ENCODE measurements at regions not wholly inside any gene's neighbourhood (a gene's known extent, or its start where the extent isn't known, plus 50 kb on each side); places are given as distances from the start of the nearest gene placed in this dataset.

DNA sequence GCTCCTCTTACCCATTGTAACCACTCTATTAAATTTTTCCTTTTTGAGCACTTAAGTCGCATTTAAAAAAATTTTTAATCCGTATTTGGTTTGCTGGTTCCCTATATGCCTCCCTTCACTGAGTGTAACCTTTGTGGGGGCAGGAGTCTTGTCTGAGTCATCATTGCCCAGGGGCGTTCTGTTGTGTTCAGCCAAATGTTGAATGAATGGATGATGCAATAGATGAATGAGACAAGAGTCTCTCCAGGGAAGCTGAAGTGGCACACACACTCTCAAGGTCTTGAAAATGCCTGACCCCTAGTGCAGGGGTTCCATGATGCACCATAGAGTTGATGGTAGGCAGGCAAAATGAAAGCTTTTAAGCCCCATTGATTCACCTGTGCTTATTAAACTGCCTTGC, 123.0 kb upstream of the RBFOX1 start:
- no peaks in the 10 kb centered on the region for H3K27me3 ChIP-seq (ENCODE audit: control insufficient read depth, insufficient read depth, low read length)
- no peaks in the 10 kb centered on the region for H3K36me3 ChIP-seq (ENCODE audit: control insufficient read depth, insufficient read depth, low read length)
- H3K4me3 ChIP-seq (replicated peaks in 1 of 4; ENCODE audit: control extremely low read depth in 1 of 4, insufficient read depth in 1 of 4, low read depth in 3 of 4, low read length in 4 of 4): no peak overlapping the region
- H4K20me1 ChIP-seq (ENCODE audit: control insufficient read depth, extremely low read depth, insufficient read depth, low read length): no peaks in the 10 kb centered on the region
- DNase-seq (ENCODE audit: low read depth in 2 of 2): no peak
- H3K9me3 ChIP-seq (ENCODE audit: control insufficient read depth, insufficient read depth, low read depth, low read length): no peaks in the 10 kb centered on the region
- no peaks in the 10 kb centered on the region for H3K79me2 ChIP-seq (ENCODE audit: control insufficient read depth, insufficient read depth, low read length)
- TF ChIP-seq, protein P1, sequence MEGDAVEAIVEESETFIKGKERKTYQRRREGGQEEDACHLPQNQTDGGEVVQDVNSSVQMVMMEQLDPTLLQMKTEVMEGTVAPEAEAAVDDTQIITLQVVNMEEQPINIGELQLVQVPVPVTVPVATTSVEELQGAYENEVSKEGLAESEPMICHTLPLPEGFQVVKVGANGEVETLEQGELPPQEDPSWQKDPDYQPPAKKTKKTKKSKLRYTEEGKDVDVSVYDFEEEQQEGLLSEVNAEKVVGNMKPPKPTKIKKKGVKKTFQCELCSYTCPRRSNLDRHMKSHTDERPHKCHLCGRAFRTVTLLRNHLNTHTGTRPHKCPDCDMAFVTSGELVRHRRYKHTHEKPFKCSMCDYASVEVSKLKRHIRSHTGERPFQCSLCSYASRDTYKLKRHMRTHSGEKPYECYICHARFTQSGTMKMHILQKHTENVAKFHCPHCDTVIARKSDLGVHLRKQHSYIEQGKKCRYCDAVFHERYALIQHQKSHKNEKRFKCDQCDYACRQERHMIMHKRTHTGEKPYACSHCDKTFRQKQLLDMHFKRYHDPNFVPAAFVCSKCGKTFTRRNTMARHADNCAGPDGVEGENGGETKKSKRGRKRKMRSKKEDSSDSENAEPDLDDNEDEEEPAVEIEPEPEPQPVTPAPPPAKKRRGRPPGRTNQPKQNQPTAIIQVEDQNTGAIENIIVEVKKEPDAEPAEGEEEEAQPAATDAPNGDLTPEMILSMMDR (conservative IDR thresholded peaks at IDR 0.05 in 1 of 2, IDR thresholded peaks at IDR 0.05 in 1 of 2; ENCODE audit: low read depth in 1 of 2, low read length in 2 of 2): no peak
- H3K9ac ChIP-seq (ENCODE audit: insufficient read depth, low read length): no peak overlapping the region
- H3K27ac ChIP-seq (ENCODE audit: insufficient read depth, low read length): no peak overlapping the region
- H3K4me1 ChIP-seq (ENCODE audit: control insufficient read depth, extremely low read depth, insufficient read depth, low read length): no peaks in the 10 kb centered on the region
- H3K4me2 ChIP-seq (ENCODE audit: extremely low read depth, insufficient read depth, low read length): no peak overlapping the region
- H2AFZ ChIP-seq (ENCODE audit: low read length): no peak overlapping the region

DNA sequence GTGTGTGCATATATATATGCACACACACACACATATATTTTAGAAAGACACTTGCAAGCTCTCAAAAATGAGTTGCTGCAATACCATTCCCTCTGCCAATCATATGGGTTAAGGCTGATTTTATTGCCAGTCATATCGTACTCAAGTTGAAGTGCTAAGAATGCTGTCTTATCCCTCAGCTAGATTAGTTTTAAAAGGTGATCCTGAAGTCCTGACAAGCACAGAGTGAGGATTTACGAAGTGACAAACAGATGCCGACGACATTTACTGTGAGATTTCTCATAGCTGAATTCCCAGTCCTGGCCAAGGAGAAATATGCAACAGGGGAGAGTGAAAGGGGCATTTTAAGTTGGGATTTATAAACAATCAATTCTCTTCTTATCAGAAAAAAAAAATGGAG, 126.2 kb upstream of the RBFOX1 start:
- H3K79me2 ChIP-seq (ENCODE audit: control insufficient read depth, insufficient read depth, low read length): no peaks in the 10 kb centered on the region
- H3K9ac ChIP-seq (ENCODE audit: insufficient read depth, low read length): no peak overlapping the region
- DNase-seq (ENCODE audit: low read depth in 2 of 2): no peak
- H3K9me3 ChIP-seq (ENCODE audit: control insufficient read depth, insufficient read depth, low read depth, low read length): no peaks in the 10 kb centered on the region
- H3K4me2 ChIP-seq (ENCODE audit: extremely low read depth, insufficient read depth, low read length): no peak overlapping the region
- H3K27me3 ChIP-seq (ENCODE audit: control insufficient read depth, insufficient read depth, low read length): no peaks in the 10 kb centered on the region
- H4K20me1 ChIP-seq (ENCODE audit: control insufficient read depth, extremely low read depth, insufficient read depth, low read length): no peaks in the 10 kb centered on the region
- H3K36me3 ChIP-seq (ENCODE audit: control insufficient read depth, insufficient read depth, low read length): no peaks in the 10 kb centered on the region
- no peak overlapping the region for H2AFZ ChIP-seq (ENCODE audit: low read length)
- TF ChIP-seq, protein P1 (conservative IDR thresholded peaks at IDR 0.05 in 1 of 2, IDR thresholded peaks at IDR 0.05 in 1 of 2; ENCODE audit: low read depth in 1 of 2, low read length in 2 of 2): no peak
- TF ChIP-seq EZH2 (IDR thresholded peaks at IDR 0.05; ENCODE audit: low read length, missing control alignments): no peak
- no peak overlapping the region for H3K4me3 ChIP-seq (replicated peaks in 1 of 4; ENCODE audit: control extremely low read depth in 1 of 4, insufficient read depth in 1 of 4, low read depth in 3 of 4, low read length in 4 of 4)
- H3K27ac ChIP-seq (ENCODE audit: insufficient read depth, low read length): no peak overlapping the region
- H3K4me1 ChIP-seq (ENCODE audit: control insufficient read depth, extremely low read depth, insufficient read depth, low read length): no peaks in the 10 kb centered on the region

DNA sequence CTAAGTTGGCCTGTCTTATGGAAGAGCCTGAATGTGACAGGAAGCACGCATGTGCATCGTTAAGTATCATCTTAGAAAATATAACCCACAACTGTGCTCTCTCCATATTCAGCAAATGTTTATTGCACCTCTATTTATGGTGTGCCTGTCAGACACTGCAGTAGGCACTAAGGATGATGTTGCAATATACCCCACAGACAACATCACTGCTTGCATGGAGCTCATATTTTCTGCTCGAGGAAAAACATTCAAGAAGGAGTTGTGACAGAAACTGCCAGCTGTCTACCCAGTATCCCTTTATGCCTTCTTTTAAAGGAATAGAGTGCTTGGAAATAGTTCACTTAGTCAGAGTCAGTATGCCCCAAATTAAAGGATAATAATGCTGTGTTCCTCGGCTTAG, 132.3 kb upstream of the RBFOX1 start:
- Histone ChIP-seq H3K27me3 (ENCODE audit: control insufficient read depth, insufficient read depth, low read length) (no peaks in the 10 kb centered on the region), H3K9ac (ENCODE audit: insufficient read depth, low read length) (no peak overlapping the region), H3K4me3 (replicated peaks in 1 of 4; ENCODE audit: control extremely low read depth in 1 of 4, insufficient read depth in 1 of 4, low read depth in 3 of 4, low read length in 4 of 4) (no peak overlapping the region), H3K4me1 (ENCODE audit: control insufficient read depth, extremely low read depth, insufficient read depth, low read length) (no peaks in the 10 kb centered on the region), H3K79me2 (ENCODE audit: control insufficient read depth, insufficient read depth, low read length) (no peaks in the 10 kb centered on the region), H2AFZ (ENCODE audit: low read length) (no peak overlapping the region), H3K9me3 (ENCODE audit: control insufficient read depth, insufficient read depth, low read depth, low read length) (no peaks in the 10 kb centered on the region), H3K36me3 (ENCODE audit: control insufficient read depth, insufficient read depth, low read length) (no peaks in the 10 kb centered on the region), H3K27ac (ENCODE audit: insufficient read depth, low read length) (no peak overlapping the region), H3K4me2 (ENCODE audit: extremely low read depth, insufficient read depth, low read length) (no peak overlapping the region), H4K20me1 (ENCODE audit: control insufficient read depth, extremely low read depth, insufficient read depth, low read length) (no peaks in the 10 kb centered on the region)
- no peak for DNase-seq (ENCODE audit: low read depth in 2 of 2)
- TF ChIP-seq, protein P1 (conservative IDR thresholded peaks at IDR 0.05 in 1 of 2, IDR thresholded peaks at IDR 0.05 in 1 of 2; ENCODE audit: low read depth in 1 of 2, low read length in 2 of 2): no peak
- no peak for TF ChIP-seq EZH2 (IDR thresholded peaks at IDR 0.05; ENCODE audit: low read length, missing control alignments)

All from fibroblast of lung (primary cell).